GM23338 (cell line): ENCODE measurements at regions not wholly inside any gene's neighbourhood (a gene's known extent, or its start where the extent isn't known, plus 50 kb on each side); places are given as distances from the start of the nearest gene placed in this dataset.

Source experiments
- ATAC-seq: fragments of 200-7000 bp; cut with Tn5 transposase; 3 replicates; pipeline ENCODE4 v1.9.1; 2020
- DNase-seq: peaks from one replicate; pipeline ENCODE4 v3.0.0-alpha.2; 2015; ENCODE audit warnings: low spot score
- H2AFZ ChIP-seq: fragments of 200-600 bp; sonication (generic); 2 replicates; pipeline ENCODE4 v1.8.0; 2016; ENCODE audit warnings: antibody characterized with exemption, mild to moderate bottlenecking, moderate library complexity
- H3F3A ChIP-seq: fragments of 200-600 bp; sonication (generic); replicated peaks from 2 replicates; pipeline ENCODE4 v1.8.0; 2017; ENCODE audit warnings: antibody characterized with exemption, mixed run types, low read depth
- H3K27ac ChIP-seq: fragments of 200-600 bp; sonication (generic); 2 replicates; pipeline ENCODE4 v1.6.1; 2016; ENCODE audit warnings: low read depth
- H3K27me3 ChIP-seq: fragments of 200-600 bp; sonication (generic); 2 replicates; pipeline ENCODE4 v1.8.0; 2016; ENCODE audit warnings: mild to moderate bottlenecking, mixed run types, moderate library complexity; ENCODE audit not compliant: insufficient read depth
- H3K36me3 ChIP-seq: fragments of 200-600 bp; sonication (generic); 2 replicates; pipeline ENCODE4 v1.8.0; 2016; ENCODE audit warnings: mild to moderate bottlenecking; ENCODE audit not compliant: insufficient read depth
- H3K4me1 ChIP-seq: fragments of 200-600 bp; sonication (generic); 2 replicates; pipeline ENCODE4 v1.8.0; 2016; ENCODE audit warnings: mild to moderate bottlenecking, moderate library complexity; ENCODE audit not compliant: insufficient read depth
- H3K4me2 ChIP-seq: fragments of 200-600 bp; sonication (generic); 2 replicates; pipeline ENCODE4 v1.7.1; 2017; ENCODE audit warnings: mixed run types
- H3K4me3 ChIP-seq: fragments of 200-600 bp; sonication (generic); 2 replicates; pipeline ENCODE4 v1.6.1; 2016; ENCODE audit warnings: mixed run types
- H3K79me2 ChIP-seq: fragments of 200-600 bp; sonication (generic); replicated peaks from 2 replicates; pipeline ENCODE4 v1.8.0; 2017; ENCODE audit warnings: mild to moderate bottlenecking; ENCODE audit not compliant: insufficient read depth
- H3K9me2 ChIP-seq: fragments of 200-600 bp; sonication (generic); 2 replicates; pipeline ENCODE4 v1.8.0; 2017; ENCODE audit not compliant: insufficient read depth
- H4K20me1 ChIP-seq: fragments of 200-600 bp; sonication (generic); replicated peaks from 2 replicates; pipeline ENCODE4 v1.8.0; 2017; ENCODE audit warnings: mild to moderate bottlenecking; ENCODE audit not compliant: insufficient read depth
- H3K27ac Mint-ChIP-seq: 2 replicates; pipeline ENCODE4 v1.8.0; 2020; ENCODE audit warnings: inconsistent platforms, mild to moderate bottlenecking, moderate library complexity, mixed read lengths
- H3K27me3 Mint-ChIP-seq: 3 replicates; pipeline ENCODE4 v1.8.0; 2022; ENCODE audit warnings: low read depth, mild to moderate bottlenecking, moderate library complexity, mixed read lengths, inconsistent platforms; ENCODE audit not compliant: insufficient read depth, poor library complexity
- H3K36me3 Mint-ChIP-seq: 3 replicates; pipeline ENCODE4 v1.8.0; 2021; ENCODE audit warnings: low read depth, mild to moderate bottlenecking, inconsistent platforms, moderate library complexity, mixed read lengths
- H3K4me1 Mint-ChIP-seq: 3 replicates; pipeline ENCODE4 v1.8.0; 2020; ENCODE audit warnings: mild to moderate bottlenecking, inconsistent platforms, mixed read lengths
- H3K4me3 Mint-ChIP-seq: 3 replicates; pipeline ENCODE4 v1.8.0; 2021; ENCODE audit warnings: moderate library complexity, mild to moderate bottlenecking, inconsistent platforms, mixed read lengths
- H3K9me3 Mint-ChIP-seq: 3 replicates; pipeline ENCODE4 v1.8.0; 2020; ENCODE audit warnings: moderate library complexity, mild to moderate bottlenecking, inconsistent platforms, mixed read lengths
- CREB1 ChIP-seq: fragments of 250-450 bp; sonication (Bioruptor Pico); IDR thresholded peaks from 2 replicates; pipeline ENCODE4 v1.5.0; 2020; ENCODE audit warnings: low read depth, mild to moderate bottlenecking, moderate library complexity
- CTCF ChIP-seq, 2 experiments: fragments of 200-600 bp in 1 of 2; sonication (generic) in 1 of 2; conservative IDR thresholded peaks; 2 replicates each; pipeline versions ENCODE4 v1.5.1 to v1.6.1; 2016 to 2017; ENCODE audit warnings: antibody characterized with exemption in 2 of 2, low read depth in 2 of 2, mild to moderate bottlenecking in 2 of 2, moderate library complexity in 1 of 2
- ETS1 ChIP-seq: IDR thresholded peaks from 2 replicates; pipeline ENCODE4 v1.6.1; 2016; ENCODE audit warnings: antibody characterized with exemption
- EZH2 ChIP-seq: fragments of 200-600 bp; sonication (generic); IDR thresholded peaks from one replicate; pipeline ENCODE4 v1.8.0; 2017; ENCODE audit warnings: antibody characterized with exemption, mild to moderate bottlenecking, low read depth; ENCODE audit not compliant: unreplicated experiment
- EZH2phosphoT487 ChIP-seq: fragments of 200-600 bp; sonication (generic); IDR thresholded peaks from one replicate; pipeline ENCODE4 v1.8.1; 2018; ENCODE audit warnings: antibody characterized with exemption; ENCODE audit not compliant: unreplicated experiment
- JUNB ChIP-seq: IDR thresholded peaks from one replicate; pipeline ENCODE4 v1.6.1; 2016; ENCODE audit warnings: antibody characterized with exemption; ENCODE audit not compliant: unreplicated experiment
- REST ChIP-seq: IDR thresholded peaks from one replicate; pipeline ENCODE4 v1.6.1; 2018; ENCODE audit warnings: antibody characterized with exemption; ENCODE audit not compliant: unreplicated experiment
- STAT1 ChIP-seq: IDR thresholded peaks from one replicate; pipeline ENCODE4 v1.6.1; 2016; ENCODE audit warnings: antibody characterized with exemption; ENCODE audit not compliant: unreplicated experiment
- ZNF114 ChIP-seq: fragments of 250-450 bp; sonication (Bioruptor Pico); IDR thresholded peaks from 2 replicates; pipeline ENCODE4 v1.5.0; 2020; ENCODE audit warnings: mild to moderate bottlenecking, moderate library complexity
- ZNF331 ChIP-seq: fragments of 250-450 bp; sonication (Bioruptor Pico); IDR thresholded peaks from 2 replicates; pipeline ENCODE4 v1.5.0; 2020; ENCODE audit warnings: low read depth, mild to moderate bottlenecking, moderate library complexity
- ZNF462 ChIP-seq: fragments of 250-450 bp; sonication (Bioruptor Pico); IDR thresholded peaks from 2 replicates; pipeline ENCODE4 v1.5.0; 2020; ENCODE audit warnings: mild to moderate bottlenecking, moderate library complexity

- 0 out of 2 replicates have a peak, but pooled peaks cover 4% of the 10 kb centered on the region for H3K9me2 ChIP-seq
- TF ChIP-seq ETS1, result no peak
- TF ChIP-seq ZNF331, result no peak
- TF ChIP-seq REST, result no peak
- no peak for TF ChIP-seq CTCF (conservative IDR thresholded peaks at IDR 0.05; ENCODE audit: low read depth in 2 of 2)
- no peak for TF ChIP-seq ZNF462
- TF ChIP-seq EZH2phosphoT487, result no peak
- no peak for TF ChIP-seq EZH2
- no peak for TF ChIP-seq STAT1
- TF ChIP-seq JUNB, result no peak
- TF ChIP-seq ZNF114 (CRISPR knock-in tag), result no peak
- no peak for TF ChIP-seq CREB1 (CRISPR knock-in tag)
- ATAC-seq (no peak), DNase-seq (no peak)
- Mint-ChIP-seq H3K36me3 (peaks cover 19% of the 10 kb centered on the region), H3K27me3 (peaks cover 6% of the 10 kb centered on the region), H3K27ac (no peak overlapping the region), H3K9me3 (peaks cover 12% of the 10 kb centered on the region), H3K4me3 (no peak overlapping the region), H3K4me1 (peaks cover 8% of the 10 kb centered on the region)
- no peak overlapping the region for H3K4me2 ChIP-seq
- H3K27me3 ChIP-seq, result no peaks in the 10 kb centered on the region
- no peak overlapping the region for H3K4me3 ChIP-seq
- no peak overlapping the region for H3K27ac ChIP-seq
- no peak overlapping the region for H2AFZ ChIP-seq
- no peaks in the 10 kb centered on the region for H3K4me1 ChIP-seq
- no peaks in the 10 kb centered on the region for H3F3A ChIP-seq
- H4K20me1 ChIP-seq, result no peaks in the 10 kb centered on the region
- no peaks in the 10 kb centered on the region for H3K79me2 ChIP-seq
- no peaks in the 10 kb centered on the region for H3K36me3 ChIP-seq
These were observed 256.7 kb downstream of the HAUS1 start for GRCh38 chr18:46360866-46361265.
